DMS79 treated with DMSO at 0.1 percent for 48 hours (cell line): ENCODE measurements at regions not wholly inside any gene's neighbourhood (a gene's known extent, or its start where the extent isn't known, plus 50 kb on each side); places are given as distances from the start of the nearest gene placed in this dataset.

Source experiments
- DNase-seq: peaks from one replicate; lab custom pipeline; 2025; lab: John Stamatoyannopoulos, UW

- DNase-seq = no peak
Measured at GRCh38 chr13:50577806-50578205, 265.7 kb downstream of the DLEU7 start.

GRCh38 chr13:50580684-50581305 is 262.7 kb downstream of the DLEU7 start:
- no peak for DNase-seq

GRCh38 chr13:50581586-50582196 is 261.8 kb downstream of the DLEU7 start:
- DNase-seq = no peak

GRCh38 chr13:50584856-50585580 is 258.5 kb downstream of the DLEU7 start:
- DNase-seq = no peak

- DNase-seq = no peak
Measured at GRCh38 chr13:50585674-50586413, 257.6 kb downstream of the DLEU7 start.

GRCh38 chr13:50586414-50587083 is 256.9 kb downstream of the DLEU7 start:
- DNase-seq = no peak

GRCh38 chr13:50587115-50587514 is 256.4 kb downstream of the DLEU7 start:
- DNase-seq = no peak

- DNase-seq = no peak
Measured at GRCh38 chr13:50587645-50588373, 255.7 kb downstream of the DLEU7 start.

- no peak for DNase-seq
Measured at GRCh38 chr13:50588491-50589130, 254.9 kb downstream of the DLEU7 start.

GRCh38 chr13:50589139-50589538 is 254.4 kb downstream of the DLEU7 start:
- DNase-seq = no peak

- DNase-seq = no peak
Measured at GRCh38 chr13:50589651-50590054, 253.8 kb downstream of the DLEU7 start.

- DNase-seq = no peak
Measured at GRCh38 chr13:50592412-50593155, 250.9 kb downstream of the DLEU7 start.

GRCh38 chr13:50593207-50593606 is 250.3 kb downstream of the DLEU7 start:
- no peak for DNase-seq

- no peak for DNase-seq
Measured at GRCh38 chr13:50594276-50595051, 249.0 kb downstream of the DLEU7 start.

- no peak for DNase-seq
Measured at GRCh38 chr13:50595196-50595595, 248.3 kb downstream of the DLEU7 start.

GRCh38 chr13:50596156-50596555 is 247.3 kb downstream of the DLEU7 start:
- DNase-seq = no peak

- DNase-seq = no peak
Measured at GRCh38 chr13:50596776-50597203, 246.7 kb downstream of the DLEU7 start.

GRCh38 chr13:50598338-50598737 is 245.2 kb downstream of the DLEU7 start:
- no peak for DNase-seq

GRCh38 chr13:50599046-50599445 is 244.4 kb downstream of the DLEU7 start:
- no peak for DNase-seq
